ENCODE measurements at regions not wholly inside any gene's neighbourhood (a gene's known extent, or its start where the extent isn't known, plus 50 kb on each side); places are given as distances from the start of the nearest gene placed in this dataset.

GRCh38 chr13:40127925-40128324, 472.5 kb downstream of the COG6 start:
- TF ChIP-seq POLR2AphosphoS5 (IDR thresholded peaks at IDR 0.05; ENCODE audit: low read depth, low read length) (no peak), TAF1 (IDR thresholded peaks at IDR 0.05; ENCODE audit: borderline replicate concordance, insufficient read depth, low read length) (no peak)

Measured in PFSK-1 (cell line).